ENCODE measurements at regions not wholly inside any gene's neighbourhood (a gene's known extent, or its start where the extent isn't known, plus 50 kb on each side); places are given as distances from the start of the nearest gene placed in this dataset.

- H3K36me3 ChIP-seq (ENCODE audit: control insufficient read depth in 4 of 4, insufficient read depth in 3 of 4, low read depth in 1 of 4, low read length in 3 of 4) = no peaks in the 10 kb centered on the region
- H3K4me1 ChIP-seq (ENCODE audit: control insufficient read depth in 4 of 4, insufficient read depth in 4 of 4, low read length in 3 of 4) = peaks cover 0 to 7% (median 2%) of the 10 kb centered on the region in 4 donors
- no peak overlapping the region for H3K9ac ChIP-seq (ENCODE audit: low read depth in 1 of 2, low read length in 2 of 2)
- H3K27me3 ChIP-seq (ENCODE audit: control insufficient read depth in 4 of 4, insufficient read depth in 4 of 4, low read length in 3 of 4) = no peaks in the 10 kb centered on the region
- no peak overlapping the region for H3K27ac ChIP-seq (ENCODE audit: low read depth in 1 of 2, low read length in 2 of 2)
- DNase-seq (ENCODE audit: low spot score) = no peak
- TF ChIP-seq EGR1 (IDR thresholded peaks at IDR 0.05; ENCODE audit: low read depth in 2 of 2) (no peak), MAX (IDR thresholded peaks at IDR 0.05) (no peak), JUND (IDR thresholded peaks at IDR 0.05) (no peak), FOXA1 (IDR thresholded peaks at IDR 0.05) (no peak), NR2F2 (IDR thresholded peaks at IDR 0.05) (no peak), CTCF (IDR thresholded peaks at IDR 0.05; ENCODE audit: low read depth, low read length, missing input control) (no peak), HNF4A (conservative IDR thresholded peaks at IDR 0.05) (no peak), RXRA (IDR thresholded peaks at IDR 0.05) (no peak), GABPA (IDR thresholded peaks at IDR 0.05 in 1 of 2, conservative IDR thresholded peaks at IDR 0.05 in 1 of 2) (no peak), SP1 (IDR thresholded peaks at IDR 0.05) (no peak), ZBTB33 (IDR thresholded peaks at IDR 0.05) (no peak), ATF3 (IDR thresholded peaks at IDR 0.05) (no peak), REST (IDR thresholded peaks at IDR 0.05) (no peak), YY1 (IDR thresholded peaks at IDR 0.05) (no peak), RAD21 (IDR thresholded peaks at IDR 0.05) (no peak), FOXA2 (IDR thresholded peaks at IDR 0.05) (no peak), TAF1 (conservative IDR thresholded peaks at IDR 0.05) (no peak)
- H3K4me3 ChIP-seq (ENCODE audit: low read depth in 1 of 3, low read length in 3 of 3) = no peak overlapping the region
- WGBS = 95% methylated on average over 4 of the region's 4 CpGs
- no peaks in the 10 kb centered on the region for H3K9me3 ChIP-seq (ENCODE audit: control insufficient read depth in 4 of 4, low read length in 3 of 4)
Observed at GRCh38 chr21:33978585-33978984, 63.0 kb upstream of the ATP5PO start.

All from liver (tissue), 8 donors.